Colonic mucosa (tissue), 4 donors: ENCODE measurements at regions not wholly inside any gene's neighbourhood (a gene's known extent, or its start where the extent isn't known, plus 50 kb on each side); places are given as distances from the start of the nearest gene placed in this dataset.

Experiments
- DNase-seq: peaks from one replicate; pipeline ENCODE4 v3.0.0-alpha.2; 2020
- H3K27ac ChIP-seq: fragments of 200-600 bp; one replicate; pipeline ENCODE4 v1.8.0; 2021
- H3K27me3 ChIP-seq: fragments of 200-600 bp; one replicate; pipeline ENCODE4 v1.8.0; 2021
- H3K36me3 ChIP-seq: fragments of 200-600 bp; one replicate; pipeline ENCODE4 v1.8.0; 2021
- H3K4me1 ChIP-seq: fragments of 200-600 bp; one replicate; pipeline ENCODE4 v1.8.0; 2021; ENCODE audit warnings: mild to moderate bottlenecking
- H3K4me3 ChIP-seq: fragments of 200-600 bp; one replicate; pipeline ENCODE4 v1.8.0; 2021
- H3K9ac ChIP-seq, 2 donors: one replicate each; pipeline ENCODE4 v1.7.0; 2013; ENCODE audit warnings: control low read depth in 2 of 2, low read depth in 2 of 2, low read length in 2 of 2
- H3K9me3 ChIP-seq: fragments of 200-600 bp; one replicate; pipeline ENCODE4 v1.8.0; 2021
- CTCF ChIP-seq: fragments of 200-600 bp; IDR thresholded peaks from one replicate; pipeline ENCODE4 v1.8.0; 2022; ENCODE audit warnings: antibody characterized with exemption, mild to moderate bottlenecking
- intact Hi-C: fragments of 100-400 bp; cut with DNase I; formaldehyde crosslinking; loops from one replicate; pipeline ENCODE4 v1.14.1; 2022
- donor health status: healthy.
- donor health status: DM: no; HTN: no; CAD: no.
- donor health status: DM: no; HTN: no; CAD: no.

- H3K4me1 ChIP-seq, result no peaks in the 10 kb centered on the region
- no peak for TF ChIP-seq CTCF
- intact Hi-C loops, result no loop called here
- no peaks in the 10 kb centered on the region for H3K36me3 ChIP-seq
- no peak overlapping the region for H3K9ac ChIP-seq
- no peak overlapping the region for H3K4me3 ChIP-seq
- H3K9me3 ChIP-seq, result no peaks in the 10 kb centered on the region
- H3K27ac ChIP-seq, result no peak overlapping the region
- DNase-seq, result no peak
- H3K27me3 ChIP-seq, result no peaks in the 10 kb centered on the region
Observed at GRCh38 chr5:148937830-148938521, 111.6 kb downstream of the ADRB2 start.

GRCh38 chr5:148938522-148938882 is 112.1 kb downstream of the ADRB2 start:
- Histone ChIP-seq H3K36me3 (no peaks in the 10 kb centered on the region), H3K27me3 (no peaks in the 10 kb centered on the region), H3K4me1 (no peaks in the 10 kb centered on the region), H3K27ac (no peak overlapping the region), H3K9ac (no peak overlapping the region), H3K9me3 (no peaks in the 10 kb centered on the region), H3K4me3 (no peak overlapping the region)
- intact Hi-C loops, result no loop called here
- TF ChIP-seq CTCF, result no peak
- no peak for DNase-seq

- Histone ChIP-seq H3K36me3 (no peaks in the 10 kb centered on the region), H3K4me1 (no peaks in the 10 kb centered on the region), H3K27ac (no peak overlapping the region), H3K4me3 (no peak overlapping the region), H3K9ac (no peak overlapping the region), H3K9me3 (no peaks in the 10 kb centered on the region), H3K27me3 (no peaks in the 10 kb centered on the region)
- DNase-seq, result no peak
- intact Hi-C loops, result no loop called here
- no peak for TF ChIP-seq CTCF
Observed at GRCh38 chr5:148939676-148940075, 113.3 kb downstream of the ADRB2 start.

- no peak overlapping the region for H3K4me3 ChIP-seq
Observed at GRCh38 chr5:148941810-148942209, 115.4 kb downstream of the ADRB2 start.

GRCh38 chr5:148949841-148950470 is 112.9 kb downstream of the SH3TC2 start:
- no peak for DNase-seq
- intact Hi-C loops, result no loop called here
- Histone ChIP-seq H3K9ac (no peak overlapping the region), H3K27me3 (no peaks in the 10 kb centered on the region), H3K4me3 (no peak overlapping the region), H3K4me1 (no peaks in the 10 kb centered on the region), H3K36me3 (no peaks in the 10 kb centered on the region), H3K9me3 (no peaks in the 10 kb centered on the region), H3K27ac (no peak overlapping the region)
- no peak for TF ChIP-seq CTCF

More at GRCh38 chr5:148941810-148942209, 115.4 kb downstream of the ADRB2 start:
- Histone ChIP-seq H3K36me3 (no peaks in the 10 kb centered on the region), H3K9ac (no peak overlapping the region), H3K27ac (no peak overlapping the region), H3K9me3 (no peaks in the 10 kb centered on the region), H3K27me3 (no peaks in the 10 kb centered on the region), H3K4me1 (no peaks in the 10 kb centered on the region)
- no peak for TF ChIP-seq CTCF
- intact Hi-C loops, result no loop called here
- no peak for DNase-seq
